ENCODE measurements at regions not wholly inside any gene's neighbourhood (a gene's known extent, or its start where the extent isn't known, plus 50 kb on each side); places are given as distances from the start of the nearest gene placed in this dataset.

DNA sequence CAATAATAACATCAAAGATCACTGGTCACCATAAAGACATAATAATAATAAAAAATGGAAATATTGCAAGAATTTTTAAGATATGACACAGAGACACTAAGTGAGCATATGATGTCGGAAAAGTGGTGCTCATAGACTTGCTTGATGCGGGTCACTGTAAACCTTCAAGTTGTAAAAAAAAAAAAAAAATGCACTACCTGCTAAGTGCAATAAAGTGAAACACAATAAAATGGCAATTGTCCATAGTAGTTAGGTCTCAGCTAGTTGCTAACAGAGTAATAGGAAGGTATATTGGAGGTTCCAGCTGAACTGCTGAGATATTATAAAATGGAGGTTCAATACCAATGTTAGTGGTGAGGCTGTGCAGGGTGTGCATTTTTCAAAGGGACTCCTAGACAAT is 146.6 kb upstream of the MRPS22 start:
- DNase-seq (ENCODE audit: extremely low read depth in 1 of 2, low read depth in 1 of 2): no peak

DNA sequence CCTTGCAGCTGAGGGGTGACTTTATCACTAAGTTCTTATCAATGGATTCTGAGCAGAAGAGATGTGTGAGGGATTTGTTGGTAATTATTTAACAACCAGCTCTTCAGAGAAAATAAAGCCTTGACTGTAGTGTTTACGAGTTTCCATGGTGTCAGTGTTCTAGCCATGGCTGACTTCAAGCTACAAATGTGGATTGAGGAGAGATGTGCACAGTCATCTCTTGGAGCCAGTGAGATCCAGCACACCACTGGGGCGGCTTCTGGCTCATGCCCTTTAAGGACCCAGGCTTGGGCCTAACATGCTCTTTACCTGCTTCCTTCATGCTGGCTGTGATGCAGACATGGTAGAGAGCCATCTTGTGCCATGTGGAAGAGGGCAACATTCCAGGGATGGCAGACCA is 145.6 kb upstream of the MRPS22 start:
- DNase-seq (ENCODE audit: extremely low read depth in 1 of 2, low read depth in 1 of 2): no peak

DNA sequence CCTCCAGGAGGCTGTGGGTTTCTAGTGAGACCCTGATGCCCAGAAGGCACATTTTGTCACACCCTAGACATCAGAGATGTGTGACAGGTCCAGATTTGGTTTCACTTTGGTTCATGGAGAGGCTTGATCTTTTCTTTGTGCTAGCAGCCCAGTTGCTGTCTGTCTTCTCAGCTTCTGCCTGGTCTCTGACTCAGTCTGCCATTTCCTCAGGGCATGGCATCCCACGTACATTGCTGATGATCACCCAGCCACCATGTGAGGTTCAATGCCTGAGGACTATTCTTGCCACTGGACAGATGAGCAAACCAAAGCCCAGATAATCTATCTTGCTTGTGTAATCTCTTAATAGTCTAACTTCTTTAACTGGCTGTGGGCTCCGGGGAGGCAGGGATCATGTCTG is 144.9 kb upstream of the MRPS22 start:
- DNase-seq (ENCODE audit: extremely low read depth in 1 of 2, low read depth in 1 of 2): no peak

DNA sequence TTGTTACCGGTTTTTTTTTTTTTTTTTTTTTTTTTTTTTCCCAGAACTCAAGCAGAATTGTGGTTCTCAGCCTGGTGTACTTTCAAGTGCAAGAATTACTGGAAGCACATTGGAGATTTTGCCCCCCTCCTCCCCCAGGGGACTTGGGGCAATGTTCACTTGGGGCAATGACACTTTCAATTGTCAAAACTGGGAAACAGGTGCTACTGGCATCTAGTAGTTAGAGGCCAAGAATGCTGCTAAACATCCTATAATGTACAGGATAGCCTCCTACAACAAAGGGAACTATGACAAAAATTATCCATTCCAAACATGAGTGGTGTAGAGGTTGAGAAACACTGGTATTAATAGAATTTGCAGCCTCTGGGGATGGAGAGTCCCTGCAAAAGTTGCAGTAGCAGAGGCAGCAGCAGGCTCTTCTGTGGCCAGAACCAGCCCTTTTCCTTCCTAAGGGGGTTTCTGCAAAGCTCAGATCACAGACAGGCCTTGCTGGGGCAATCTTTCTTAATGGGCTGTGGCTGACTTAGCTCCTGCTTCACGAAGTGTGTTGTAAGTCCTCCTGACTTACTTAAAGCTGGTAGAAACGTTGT is 144.3 kb upstream of the MRPS22 start:
- DNase-seq (ENCODE audit: extremely low read depth in 1 of 2, low read depth in 1 of 2): no peak

DNA sequence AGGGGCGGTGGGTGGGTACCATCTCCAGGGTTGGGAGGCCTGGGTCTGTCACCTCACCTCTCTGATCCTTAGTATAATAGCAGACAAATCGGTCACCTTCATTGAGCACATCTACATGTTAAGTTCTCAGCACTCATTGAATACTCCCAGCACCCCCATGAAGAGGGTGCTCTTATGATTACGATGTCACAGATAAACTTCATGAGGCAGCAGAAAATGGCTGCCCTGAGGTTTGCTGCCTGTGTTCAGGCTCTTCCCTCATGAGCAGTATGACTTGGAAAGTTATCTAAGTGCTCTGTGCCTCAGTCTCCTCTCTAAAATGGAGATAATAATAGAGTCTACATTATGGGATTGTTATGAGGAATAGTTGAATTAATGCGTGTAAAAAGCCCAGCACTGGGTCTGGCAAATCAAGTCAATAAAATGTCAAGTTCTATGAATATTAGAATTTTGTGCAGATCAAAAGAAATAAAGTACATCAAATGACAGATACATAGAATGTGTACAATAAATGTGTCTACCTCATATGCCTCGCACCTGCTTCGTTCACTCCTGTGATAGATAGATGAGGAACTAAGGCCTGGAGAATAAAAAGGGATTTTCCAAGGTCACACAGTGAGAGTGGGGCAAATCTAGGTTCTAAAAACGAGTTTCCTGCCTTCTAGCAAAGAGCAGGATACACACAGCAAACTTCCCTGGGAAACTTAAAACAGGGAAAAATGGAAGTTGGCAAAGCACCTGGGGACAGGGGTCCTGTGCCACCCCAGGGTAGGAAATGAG is 142.2 kb upstream of the MRPS22 start:
- DNase-seq (ENCODE audit: extremely low read depth in 1 of 2, low read depth in 1 of 2): no peak

DNA sequence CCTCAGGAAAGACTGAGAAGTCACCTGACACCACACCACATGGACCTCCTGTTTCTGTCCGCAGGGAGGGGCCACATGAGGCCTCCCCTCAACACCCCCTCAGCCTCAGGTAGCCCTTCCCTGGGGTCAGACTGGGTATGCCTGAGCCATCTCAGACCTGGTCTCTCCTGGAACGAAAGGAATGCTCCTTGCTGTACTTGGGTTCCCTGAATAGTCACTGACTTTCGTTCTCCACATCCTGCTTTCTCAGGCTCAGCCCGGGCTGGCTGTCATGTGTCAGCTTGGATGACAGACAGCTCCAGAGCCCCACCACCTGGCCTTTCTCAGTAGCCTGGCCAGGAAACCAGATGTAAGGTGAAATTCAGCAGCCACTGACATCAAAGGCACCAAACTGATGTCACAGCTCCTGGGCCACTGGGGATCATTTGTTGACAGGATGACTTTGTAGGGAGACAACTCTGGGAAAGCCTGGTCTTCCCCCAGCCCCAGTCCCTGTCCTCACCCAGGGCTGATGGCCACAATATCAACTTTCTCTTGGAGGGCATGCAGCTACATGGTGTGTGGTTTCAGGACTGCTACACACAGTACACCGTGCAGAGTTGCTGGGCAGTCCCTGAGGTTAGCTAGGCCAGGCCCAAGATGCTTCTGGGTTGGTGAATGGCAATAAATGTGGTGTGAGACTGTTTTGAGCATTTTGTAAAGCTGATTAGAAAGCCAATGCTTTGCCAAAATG is 141.4 kb upstream of the MRPS22 start:
- no peak for DNase-seq (ENCODE audit: extremely low read depth in 1 of 2, low read depth in 1 of 2)

DNA sequence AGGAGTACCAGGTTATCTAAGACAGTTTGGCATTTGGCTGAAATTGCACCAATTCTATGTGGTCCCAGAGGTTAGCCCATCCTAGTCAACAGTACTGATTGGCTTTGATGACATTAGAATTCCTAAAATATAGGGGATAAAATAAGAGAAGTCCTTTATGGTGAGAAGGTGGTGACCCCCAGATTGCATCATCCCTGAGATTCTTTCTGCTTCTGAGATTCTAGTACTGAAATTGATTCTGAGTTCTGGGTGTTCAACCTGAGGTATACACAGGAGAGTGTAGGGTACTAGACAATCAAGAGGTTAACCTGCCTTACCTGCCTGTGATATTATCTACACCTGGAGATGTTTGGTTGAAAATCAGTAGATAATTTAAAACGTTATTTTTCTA is 140.9 kb upstream of the MRPS22 start:
- DNase-seq (ENCODE audit: extremely low read depth in 1 of 2, low read depth in 1 of 2): no peak

DNA sequence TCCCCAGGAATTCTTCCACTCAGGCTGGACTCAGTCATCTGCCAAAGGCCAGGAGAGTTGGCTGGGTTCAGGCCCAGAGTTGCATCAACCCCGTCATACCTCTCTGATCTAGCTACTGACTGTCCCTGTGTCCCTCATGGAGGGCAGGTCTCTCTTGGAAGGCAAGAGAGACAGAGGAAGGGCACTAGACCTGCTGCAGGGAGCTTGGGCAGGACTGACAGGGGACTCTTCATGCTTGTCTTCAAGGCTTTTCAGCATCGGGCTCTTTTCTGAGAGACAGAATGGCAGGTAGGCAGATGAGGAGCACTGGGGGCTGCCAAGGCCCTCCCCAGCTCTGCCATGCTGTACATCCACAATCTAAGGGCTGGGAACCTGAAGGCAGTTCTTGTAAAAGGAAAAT is 140.1 kb upstream of the MRPS22 start:
- DNase-seq (ENCODE audit: extremely low read depth in 1 of 2, low read depth in 1 of 2): no peak

DNA sequence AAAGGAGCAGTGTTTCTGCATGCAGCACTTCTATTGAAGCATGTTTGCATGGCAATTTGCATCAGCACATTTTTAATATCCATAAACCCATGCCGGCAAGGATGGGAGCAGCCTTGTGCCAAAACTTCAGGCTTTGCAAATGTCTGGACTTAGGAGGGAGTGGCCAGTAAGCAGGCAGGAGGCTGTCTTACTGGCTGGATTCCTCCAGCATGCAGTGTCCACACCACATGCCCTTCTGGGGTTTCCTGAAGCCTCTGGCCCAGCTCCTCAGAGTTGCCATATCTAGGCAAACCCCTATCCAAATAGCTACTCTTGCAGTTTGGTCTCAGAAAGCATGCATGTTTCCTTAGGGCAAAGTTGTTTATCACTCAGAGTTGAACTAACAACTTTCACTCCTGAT is 139.1 kb upstream of the MRPS22 start:
- no peak for DNase-seq (ENCODE audit: extremely low read depth in 1 of 2, low read depth in 1 of 2)

DNA sequence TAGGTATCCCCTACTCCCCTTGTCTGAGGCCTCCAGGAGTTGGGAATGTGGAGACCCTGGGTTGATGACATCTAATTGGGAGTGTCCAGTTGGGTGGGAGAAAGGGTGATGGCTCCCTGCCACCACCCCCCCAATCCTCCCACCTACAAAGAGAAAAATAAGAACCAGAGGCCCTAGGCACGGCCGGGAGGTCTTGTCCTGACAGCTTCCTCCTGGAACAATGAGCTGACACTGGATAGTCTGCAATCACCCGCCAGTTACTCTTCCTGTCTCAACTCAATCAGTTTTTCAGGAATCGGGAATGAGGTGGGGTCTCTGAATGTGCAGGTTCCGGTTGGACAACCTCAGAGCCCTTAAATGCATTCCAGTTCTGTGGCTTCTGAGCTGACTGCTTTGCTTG is 129.9 kb upstream of the MRPS22 start:
- DNase-seq (ENCODE audit: extremely low read depth in 1 of 2, low read depth in 1 of 2): no peak

DNA sequence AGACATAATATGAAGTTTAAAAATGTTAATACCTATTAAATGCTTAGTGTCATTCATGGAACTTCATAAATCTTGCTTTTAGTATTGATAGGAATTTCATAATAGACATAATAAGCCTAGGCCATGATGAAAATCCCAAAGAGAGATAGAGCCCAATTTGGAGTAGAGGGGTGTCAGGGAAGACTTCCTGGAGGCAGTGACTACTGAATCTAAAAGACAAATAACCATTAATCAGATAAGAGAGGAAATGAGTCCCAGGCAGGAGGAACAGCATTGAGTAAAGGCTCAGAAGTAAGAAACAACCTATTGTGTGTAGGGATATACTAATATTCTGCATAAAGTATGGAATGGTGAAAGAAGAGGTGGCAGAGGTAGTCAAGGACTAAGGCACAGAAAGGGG is 126.9 kb upstream of the MRPS22 start:
- no peak for DNase-seq (ENCODE audit: extremely low read depth in 1 of 2, low read depth in 1 of 2)

DNA sequence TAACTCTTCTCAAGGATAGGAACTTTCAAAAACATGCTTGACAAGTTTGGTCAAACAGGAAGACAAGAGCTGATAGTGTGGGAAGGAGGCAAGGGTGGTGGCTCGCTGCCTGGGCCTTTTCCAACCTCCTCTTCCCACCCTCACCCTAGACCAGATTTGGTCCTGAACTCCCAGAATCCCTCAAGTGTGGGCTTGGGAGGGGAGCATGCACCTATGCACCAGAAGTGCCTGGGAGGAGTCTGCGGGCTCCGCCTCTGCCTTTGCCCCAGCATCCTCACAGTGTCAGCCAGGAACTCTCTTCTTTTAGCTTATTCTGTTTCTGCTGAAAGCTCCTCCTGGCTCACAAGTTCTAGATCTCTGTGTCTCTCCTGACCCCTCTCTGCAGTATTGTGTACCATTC is 126.2 kb upstream of the MRPS22 start:
- no peak for DNase-seq (ENCODE audit: extremely low read depth in 1 of 2, low read depth in 1 of 2)

DNA sequence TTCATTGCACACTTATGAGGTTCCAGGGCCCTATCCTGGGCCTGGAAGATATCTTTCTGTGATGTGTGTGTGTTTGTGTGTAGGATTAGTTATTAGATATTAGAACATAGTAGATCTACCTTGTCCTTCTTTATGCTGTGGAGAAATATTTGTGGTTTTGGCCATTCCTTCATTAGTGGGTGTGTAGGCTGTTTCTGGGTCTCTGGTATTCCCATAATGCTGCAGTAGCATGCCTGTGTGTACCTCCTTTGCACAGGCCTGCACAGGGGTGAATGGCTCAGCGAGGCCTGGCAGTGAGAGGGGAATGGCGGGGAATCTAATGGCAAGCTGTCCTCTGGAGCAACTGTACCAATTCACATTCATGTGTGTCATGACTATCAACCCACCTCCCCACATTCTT is 125.8 kb upstream of the MRPS22 start:
- DNase-seq (ENCODE audit: extremely low read depth in 1 of 2, low read depth in 1 of 2): no peak

DNA sequence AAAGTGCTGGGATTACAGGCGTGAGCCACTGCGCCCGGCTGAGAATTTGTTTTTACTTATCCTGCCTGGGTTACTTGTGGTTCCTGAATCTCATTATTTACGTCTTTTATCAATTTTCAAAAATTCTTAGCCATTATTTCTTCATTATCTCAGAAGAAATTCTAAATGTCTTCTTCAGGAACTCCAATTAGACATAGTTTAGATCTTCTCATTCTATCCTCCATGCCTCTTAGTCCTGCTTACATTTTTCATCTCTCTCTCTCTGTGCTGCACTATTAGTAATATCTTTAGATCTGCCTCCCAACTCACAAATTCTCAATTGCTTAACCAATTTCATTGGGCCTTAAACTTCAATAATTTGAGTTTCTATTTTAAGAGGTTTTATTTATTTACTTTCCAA is 124.4 kb upstream of the MRPS22 start:
- no peak for DNase-seq (ENCODE audit: extremely low read depth in 1 of 2, low read depth in 1 of 2)

DNA sequence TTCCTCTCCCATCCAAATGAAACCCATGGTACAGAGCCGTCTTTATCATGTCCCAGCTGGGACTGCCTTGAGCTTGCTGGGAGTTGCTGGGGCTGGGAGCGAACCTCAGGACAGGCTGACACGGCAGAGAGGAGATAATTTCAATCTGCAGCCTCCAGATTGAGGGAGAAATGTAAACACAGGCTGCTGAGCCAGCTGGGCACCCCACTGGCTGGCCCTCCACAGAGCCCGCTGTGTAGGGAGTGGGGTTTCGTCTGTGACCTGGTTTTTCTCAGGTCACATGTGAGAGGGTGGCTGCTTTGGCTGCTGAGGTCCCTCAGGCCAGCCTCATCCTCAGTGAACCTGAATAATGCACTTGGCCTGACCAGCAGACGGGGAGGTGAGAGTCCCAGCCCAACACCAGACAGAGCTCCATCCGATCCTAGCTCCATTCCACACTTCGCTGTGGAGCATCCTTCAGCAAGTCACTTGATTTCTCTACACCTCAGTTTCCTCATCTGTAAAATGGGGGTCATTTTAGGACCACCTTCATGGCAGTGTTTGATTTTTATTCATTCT is 121.6 kb upstream of the MRPS22 start:
- DNase-seq (ENCODE audit: extremely low read depth in 1 of 2, low read depth in 1 of 2): no peak

DNA sequence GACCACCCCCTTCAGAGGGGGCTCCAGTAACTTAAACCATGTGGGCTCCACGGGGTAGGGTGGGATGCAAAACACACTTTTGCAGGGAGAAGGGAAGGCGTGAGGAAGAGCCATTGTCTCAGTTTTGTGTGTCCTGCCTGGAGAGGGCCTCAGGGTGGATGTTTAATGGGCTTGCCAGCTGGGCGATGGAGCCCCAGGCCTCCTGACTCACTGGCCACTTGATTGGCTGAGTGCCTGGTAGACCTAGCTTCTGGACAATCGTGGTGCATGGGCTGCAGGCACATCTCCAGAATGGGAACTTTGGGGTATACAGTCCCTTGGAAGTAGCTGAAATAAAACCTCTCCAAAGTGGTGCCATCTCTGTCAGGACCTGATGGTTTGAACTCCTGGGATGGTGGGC is 118.3 kb upstream of the MRPS22 start:
- DNase-seq (ENCODE audit: extremely low read depth in 1 of 2, low read depth in 1 of 2): no peak

DNA sequence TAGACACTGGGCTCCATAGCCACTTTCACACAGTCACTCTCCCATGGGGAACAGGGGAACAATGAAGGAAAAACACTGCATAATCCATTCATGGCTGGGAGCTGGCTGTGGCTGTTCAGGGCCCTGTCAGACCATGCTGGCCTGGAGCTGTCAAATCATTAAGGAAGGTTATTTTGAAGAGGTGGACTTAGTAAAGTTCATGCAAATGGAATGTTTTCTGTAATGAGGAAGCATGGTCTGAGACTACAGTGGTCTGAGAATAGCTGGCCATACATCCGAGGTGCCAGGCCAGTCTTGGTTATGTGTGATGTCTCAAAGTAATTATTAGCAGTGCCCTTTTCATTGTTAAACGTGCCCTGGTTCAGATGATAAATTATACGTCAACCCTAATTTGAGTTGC is 117.1 kb upstream of the MRPS22 start:
- no peak for DNase-seq (ENCODE audit: extremely low read depth in 1 of 2, low read depth in 1 of 2)

DNA sequence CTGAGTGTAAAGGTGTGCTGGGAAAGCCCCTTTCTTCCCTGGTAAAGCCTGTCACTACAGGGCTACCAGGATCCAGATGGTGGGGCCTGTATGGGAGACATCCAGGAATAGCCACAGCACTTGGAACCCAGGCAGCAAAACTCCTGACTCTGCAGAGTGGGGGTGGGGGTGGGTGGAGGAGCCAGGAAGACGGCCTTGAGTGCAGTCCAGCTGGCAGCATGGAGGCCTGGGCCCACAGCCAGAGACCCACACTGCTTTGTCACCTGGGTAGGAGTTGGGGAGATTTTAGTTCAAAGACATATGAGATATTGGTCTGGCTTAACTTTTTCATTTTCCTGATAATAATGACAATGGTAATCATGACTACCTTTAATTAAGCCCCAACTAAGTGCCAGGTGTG is 116.7 kb upstream of the MRPS22 start:
- no peak for DNase-seq (ENCODE audit: extremely low read depth in 1 of 2, low read depth in 1 of 2)

DNA sequence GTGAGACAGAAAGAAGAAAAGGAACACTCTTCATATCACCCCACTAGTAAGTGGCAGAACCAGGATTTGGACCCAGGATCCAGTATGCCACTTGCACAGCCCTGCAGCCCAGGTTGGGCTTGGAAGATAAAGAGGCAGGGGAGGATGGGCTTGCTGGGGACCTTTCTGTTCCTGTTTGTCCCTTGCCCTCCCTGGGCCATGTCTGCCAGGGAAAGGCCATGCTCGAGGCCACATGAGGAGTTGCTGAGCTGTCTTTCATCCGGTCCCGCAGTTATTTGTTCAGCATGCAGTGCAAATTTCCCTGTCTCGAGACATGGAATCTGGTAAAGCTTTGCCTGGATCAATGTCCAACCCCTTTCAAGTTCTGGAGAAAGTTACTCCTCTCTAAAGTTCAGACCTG is 116.0 kb upstream of the MRPS22 start:
- no peak for DNase-seq (ENCODE audit: extremely low read depth in 1 of 2, low read depth in 1 of 2)

DNA sequence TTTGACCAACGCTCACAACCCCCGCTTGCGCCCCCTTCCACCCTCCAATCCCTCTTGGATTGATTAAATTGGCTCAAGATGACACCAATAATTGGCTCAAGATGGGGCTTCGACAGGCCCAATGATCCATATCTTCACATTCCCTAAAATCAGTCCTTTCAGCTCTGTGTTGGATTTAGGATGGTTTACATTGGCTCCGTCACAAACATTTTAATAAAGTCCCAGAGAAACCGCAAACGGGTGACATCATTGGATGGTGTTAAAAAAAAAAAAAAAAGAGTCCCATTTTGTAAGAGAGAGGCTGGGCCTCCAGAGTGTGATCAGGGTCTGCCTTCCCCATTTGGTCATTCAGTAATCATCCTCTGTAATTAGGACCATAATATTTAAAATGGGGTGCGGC is 113.4 kb upstream of the MRPS22 start:
- no peak for DNase-seq (ENCODE audit: extremely low read depth in 1 of 2, low read depth in 1 of 2)

DNA sequence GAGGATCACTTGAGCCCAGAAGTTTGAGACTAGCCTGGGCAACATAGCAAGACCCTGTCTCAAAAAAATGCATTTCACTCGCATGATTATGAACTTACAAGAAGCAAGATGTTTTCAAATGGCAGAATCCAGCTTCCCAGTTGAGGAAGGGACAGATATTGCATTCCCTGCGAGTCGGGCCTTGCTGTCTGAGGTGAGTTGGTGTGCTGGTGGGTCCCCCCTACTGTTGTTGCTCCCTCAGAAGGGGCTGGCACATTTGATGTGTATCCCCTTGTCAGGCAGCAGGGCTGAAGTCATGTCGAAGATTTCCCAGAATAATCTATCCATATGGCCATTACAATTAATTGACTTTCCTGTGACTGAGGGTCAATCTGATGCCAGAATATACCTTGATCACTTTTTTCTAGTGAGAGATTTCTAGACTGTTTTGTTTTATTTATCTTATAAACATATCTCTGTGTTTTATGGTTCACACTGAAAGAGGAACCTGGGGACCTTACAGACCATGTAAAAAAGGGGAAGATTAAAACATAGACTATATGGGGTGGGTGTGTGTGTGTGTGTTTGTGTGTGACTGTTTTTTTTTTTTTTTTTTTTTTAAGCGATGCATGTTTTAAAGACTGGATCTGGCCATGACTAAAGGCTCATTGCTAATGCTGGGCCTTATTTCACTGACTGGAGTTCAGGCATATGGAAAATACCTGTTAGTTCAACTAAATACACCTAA is 112.1 kb upstream of the MRPS22 start:
- no peak for DNase-seq (ENCODE audit: extremely low read depth in 1 of 2, low read depth in 1 of 2)

Data from stimulated activated CD8-positive, alpha-beta memory T cell treated with anti-CD3 and anti-CD28 coated beads, Interleukin-7, amount 100 ng/mL, for 48 hours (primary cell).